ENCODE measurements at regions not wholly inside any gene's neighbourhood (a gene's known extent, or its start where the extent isn't known, plus 50 kb on each side); places are given as distances from the start of the nearest gene placed in this dataset.
"Not testable (repeated sequence)": the region's sequence is repeated elsewhere in the genome, so short reads cannot be mapped to it uniquely, and the experiment has no call there.

GRCh38 chr20:58572428-58572763, 57.2 kb upstream of the APCDD1L start:
- not testable (repeated sequence) for TF ChIP-seq CTCF, POLR2AphosphoS5 (IDR thresholded peaks at IDR 0.05)
